ENCODE measurements at regions not wholly inside any gene's neighbourhood (a gene's known extent, or its start where the extent isn't known, plus 50 kb on each side); places are given as distances from the start of the nearest gene placed in this dataset.
"Not testable (repeated sequence)": the region's sequence is repeated elsewhere in the genome, so short reads cannot be mapped to it uniquely, and the experiment has no call there.

DNA sequence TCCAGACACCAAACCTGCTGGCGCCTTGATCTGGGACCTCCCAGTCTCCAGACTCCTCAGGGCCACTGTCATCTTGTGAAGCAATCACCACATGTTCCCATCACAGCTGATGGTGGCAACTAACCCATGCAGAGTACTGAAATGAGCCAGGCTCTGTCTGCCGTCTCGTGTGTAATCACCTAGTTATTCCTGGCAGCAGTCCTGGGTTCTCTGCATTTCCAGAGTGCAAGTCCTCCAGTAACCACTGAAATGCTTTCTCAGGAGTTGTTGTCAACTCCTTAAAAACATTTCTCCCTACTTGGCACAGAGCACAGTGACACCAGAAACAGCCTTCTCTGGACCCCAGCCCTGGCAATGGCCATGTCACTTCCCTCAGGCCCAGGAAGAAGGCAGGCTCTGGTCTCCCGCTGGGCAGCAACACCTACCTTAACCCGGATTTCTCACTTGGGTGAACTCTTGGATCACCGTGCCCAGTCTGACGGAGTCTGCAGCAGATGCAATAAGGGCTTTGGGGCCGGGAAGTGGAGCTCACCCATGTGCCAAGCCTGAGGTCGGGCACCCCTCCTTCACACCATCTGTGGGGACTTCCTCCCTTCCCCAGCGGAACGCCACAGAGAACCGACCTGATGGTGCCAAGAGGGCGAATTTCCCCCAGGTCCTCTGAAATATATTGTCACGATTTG, 189.5 kb upstream of the NPAP1 start:
- H4K8ac ChIP-seq (ENCODE audit: low read depth, low read length); H3K4me2 ChIP-seq (ENCODE audit: low read length); H3K18ac ChIP-seq (ENCODE audit: low read length); H3K36me3 ChIP-seq (ENCODE audit: control insufficient read depth in 1 of 2, insufficient read depth in 2 of 2, low read length in 2 of 2); H3K4ac ChIP-seq (ENCODE audit: low read depth, low read length); H3K23ac ChIP-seq (ENCODE audit: low read length); H2AK5ac ChIP-seq (ENCODE audit: low read length); H3K79me1 ChIP-seq (ENCODE audit: low read length); H2AFZ ChIP-seq (ENCODE audit: insufficient read depth, low read length, poor library complexity); H2BK120ac ChIP-seq (ENCODE audit: insufficient read depth, low read length, poor library complexity); H2BK5ac ChIP-seq (ENCODE audit: low read depth, low read length, poor library complexity); DNase-seq; H3K27ac ChIP-seq (ENCODE audit: low read depth, low read length); H3K79me2 ChIP-seq (ENCODE audit: control insufficient read depth, insufficient read depth, low read length, poor library complexity); H3K14ac ChIP-seq (ENCODE audit: low read length); H3K9ac ChIP-seq (ENCODE audit: low read length); H2BK12ac ChIP-seq (ENCODE audit: low read length); H3K4me1 ChIP-seq (ENCODE audit: control insufficient read depth in 1 of 2, insufficient read depth in 2 of 2, low read length in 2 of 2); H4K91ac ChIP-seq (ENCODE audit: low read depth, low read length); H3K4me3 ChIP-seq (ENCODE audit: low read depth, low read length); H4K12ac ChIP-seq (ENCODE audit: low read depth, low read length); H3K9me3 ChIP-seq (ENCODE audit: insufficient read depth, low read depth, low read length); H3K27me3 ChIP-seq (ENCODE audit: insufficient read depth, low read length): not testable (repeated sequence)
- WGBS (ENCODE audit: extremely low coverage, insufficient coverage, insufficient read length) = no CpG with 5 or more reads among the region's 14 CpGs

DNA sequence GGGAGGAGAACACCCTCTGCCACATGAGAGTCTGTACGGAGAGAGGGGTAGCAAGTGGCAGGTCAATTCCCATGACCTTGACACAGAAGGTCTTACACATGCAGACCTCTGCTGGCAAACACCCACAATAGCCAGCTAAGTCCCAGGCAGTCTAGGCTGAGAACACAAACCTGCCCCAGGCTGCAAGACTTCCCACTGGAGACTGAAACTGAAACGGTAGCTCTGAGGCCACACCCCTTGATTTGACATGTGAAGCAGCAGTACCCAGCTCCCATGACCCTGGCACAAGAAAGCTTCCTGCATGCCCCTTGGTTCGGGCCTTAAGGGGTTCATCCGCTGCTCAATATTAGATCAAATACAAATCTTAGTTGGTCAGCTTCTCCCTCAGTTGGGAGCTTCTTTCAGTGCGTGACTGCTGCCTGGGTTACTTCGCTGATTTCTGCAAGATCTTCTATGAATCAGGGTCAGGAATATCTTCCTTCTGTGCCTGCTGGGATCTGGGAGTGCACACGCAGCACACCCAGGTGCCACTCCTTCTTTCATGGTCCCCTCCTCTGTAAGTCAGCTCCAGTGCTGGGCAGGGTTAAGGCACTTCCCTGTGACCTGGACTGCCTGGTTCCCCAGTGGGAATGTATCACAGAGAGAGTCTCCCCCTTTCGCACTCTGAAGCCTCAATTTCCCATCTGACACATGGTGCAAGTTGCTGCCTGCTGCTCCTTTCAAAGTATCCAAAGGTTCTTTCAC, 187.2 kb upstream of the NPAP1 start:
- not testable (repeated sequence) for DNase-seq; H3K79me2 ChIP-seq (ENCODE audit: control insufficient read depth, insufficient read depth, low read length, poor library complexity); H2AK5ac ChIP-seq (ENCODE audit: low read length); H3K4me3 ChIP-seq (ENCODE audit: low read depth, low read length); H2AFZ ChIP-seq (ENCODE audit: insufficient read depth, low read length, poor library complexity); H3K4me1 ChIP-seq (ENCODE audit: control insufficient read depth in 1 of 2, insufficient read depth in 2 of 2, low read length in 2 of 2); H3K14ac ChIP-seq (ENCODE audit: low read length); H3K36me3 ChIP-seq (ENCODE audit: control insufficient read depth in 1 of 2, insufficient read depth in 2 of 2, low read length in 2 of 2); H3K9ac ChIP-seq (ENCODE audit: low read length); H2BK5ac ChIP-seq (ENCODE audit: low read depth, low read length, poor library complexity); H2BK120ac ChIP-seq (ENCODE audit: insufficient read depth, low read length, poor library complexity); H3K27ac ChIP-seq (ENCODE audit: low read depth, low read length); H4K12ac ChIP-seq (ENCODE audit: low read depth, low read length); H3K4ac ChIP-seq (ENCODE audit: low read depth, low read length); H4K91ac ChIP-seq (ENCODE audit: low read depth, low read length); H3K9me3 ChIP-seq (ENCODE audit: insufficient read depth, low read depth, low read length); H4K8ac ChIP-seq (ENCODE audit: low read depth, low read length); H3K79me1 ChIP-seq (ENCODE audit: low read length); H3K23ac ChIP-seq (ENCODE audit: low read length); H3K27me3 ChIP-seq (ENCODE audit: insufficient read depth, low read length); H3K18ac ChIP-seq (ENCODE audit: low read length); H3K4me2 ChIP-seq (ENCODE audit: low read length); H2BK12ac ChIP-seq (ENCODE audit: low read length)
- no CpG with 5 or more reads among the region's 8 CpGs for WGBS (ENCODE audit: extremely low coverage, insufficient coverage, insufficient read length)

DNA sequence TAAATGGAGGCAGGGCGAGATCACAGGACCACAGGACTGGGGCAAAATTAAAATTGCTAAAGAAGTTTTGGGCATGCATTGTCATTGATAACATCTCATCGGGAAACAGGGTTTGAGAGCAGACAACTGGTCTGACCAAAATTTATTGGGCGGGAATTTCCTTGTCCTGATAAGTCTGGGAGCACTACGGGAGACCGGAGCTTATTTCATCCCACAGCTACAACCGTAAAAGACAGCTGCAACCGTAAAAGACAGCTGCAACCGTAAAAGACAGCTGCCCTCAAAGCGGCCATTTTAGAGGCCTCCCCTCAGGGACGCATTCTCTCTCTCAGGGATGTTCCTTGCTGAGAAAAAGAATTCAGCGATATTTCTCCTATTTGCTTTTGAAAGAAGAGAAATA, 170.4 kb upstream of the NPAP1 start:
- not testable (repeated sequence) for H3K9ac ChIP-seq (ENCODE audit: low read length); H3K14ac ChIP-seq (ENCODE audit: low read length); H3K4me2 ChIP-seq (ENCODE audit: low read length); H2AK5ac ChIP-seq (ENCODE audit: low read length); H3K27ac ChIP-seq (ENCODE audit: low read depth, low read length); H3K4ac ChIP-seq (ENCODE audit: low read depth, low read length); H2AFZ ChIP-seq (ENCODE audit: insufficient read depth, low read length, poor library complexity); H3K27me3 ChIP-seq (ENCODE audit: insufficient read depth, low read length); H3K23ac ChIP-seq (ENCODE audit: low read length); H4K8ac ChIP-seq (ENCODE audit: low read depth, low read length); H3K79me2 ChIP-seq (ENCODE audit: control insufficient read depth, insufficient read depth, low read length, poor library complexity); H2BK120ac ChIP-seq (ENCODE audit: insufficient read depth, low read length, poor library complexity); H2BK12ac ChIP-seq (ENCODE audit: low read length); H3K4me1 ChIP-seq (ENCODE audit: control insufficient read depth in 1 of 2, insufficient read depth in 2 of 2, low read length in 2 of 2); H3K79me1 ChIP-seq (ENCODE audit: low read length); H4K12ac ChIP-seq (ENCODE audit: low read depth, low read length); H3K4me3 ChIP-seq (ENCODE audit: low read depth, low read length); DNase-seq; H2BK5ac ChIP-seq (ENCODE audit: low read depth, low read length, poor library complexity); H4K91ac ChIP-seq (ENCODE audit: low read depth, low read length); H3K9me3 ChIP-seq (ENCODE audit: insufficient read depth, low read depth, low read length); H3K18ac ChIP-seq (ENCODE audit: low read length); H3K36me3 ChIP-seq (ENCODE audit: control insufficient read depth in 1 of 2, insufficient read depth in 2 of 2, low read length in 2 of 2)
- no CpG with 5 or more reads among the region's 11 CpGs for WGBS (ENCODE audit: extremely low coverage, insufficient coverage, insufficient read length)

- not testable (repeated sequence) for H3K79me2 ChIP-seq (ENCODE audit: control insufficient read depth, insufficient read depth, low read length, poor library complexity); H3K23ac ChIP-seq (ENCODE audit: low read length); H3K4ac ChIP-seq (ENCODE audit: low read depth, low read length); H3K4me3 ChIP-seq (ENCODE audit: low read depth, low read length); H2BK5ac ChIP-seq (ENCODE audit: low read depth, low read length, poor library complexity); H3K14ac ChIP-seq (ENCODE audit: low read length); H3K18ac ChIP-seq (ENCODE audit: low read length); H3K79me1 ChIP-seq (ENCODE audit: low read length); H3K27me3 ChIP-seq (ENCODE audit: insufficient read depth, low read length); H4K91ac ChIP-seq (ENCODE audit: low read depth, low read length); H2AFZ ChIP-seq (ENCODE audit: insufficient read depth, low read length, poor library complexity); DNase-seq; H3K4me1 ChIP-seq (ENCODE audit: control insufficient read depth in 1 of 2, insufficient read depth in 2 of 2, low read length in 2 of 2); H3K9me3 ChIP-seq (ENCODE audit: insufficient read depth, low read depth, low read length); H2BK120ac ChIP-seq (ENCODE audit: insufficient read depth, low read length, poor library complexity); H2AK5ac ChIP-seq (ENCODE audit: low read length); H3K9ac ChIP-seq (ENCODE audit: low read length); H3K36me3 ChIP-seq (ENCODE audit: control insufficient read depth in 1 of 2, insufficient read depth in 2 of 2, low read length in 2 of 2); H2BK12ac ChIP-seq (ENCODE audit: low read length); H4K12ac ChIP-seq (ENCODE audit: low read depth, low read length); H3K4me2 ChIP-seq (ENCODE audit: low read length); H4K8ac ChIP-seq (ENCODE audit: low read depth, low read length); H3K27ac ChIP-seq (ENCODE audit: low read depth, low read length)
- WGBS (ENCODE audit: extremely low coverage, insufficient coverage, insufficient read length) = no CpG with 5 or more reads among the region's 1 CpG
Measured at GRCh38 chr15:24509714-24510113, 165.9 kb upstream of the NPAP1 start.
